Testis (tissue), 2 donors: ENCODE measurements at regions not wholly inside any gene's neighbourhood (a gene's known extent, or its start where the extent isn't known, plus 50 kb on each side); places are given as distances from the start of the nearest gene placed in this dataset.

ENCODE experiments used
- POLR2A ChIP-seq: fragments of 450-650 bp; IDR thresholded peaks from one replicate; pipeline ENCODE4 v1.6.1; 2017; ENCODE audit warnings: antibody characterized with exemption, mild to moderate bottlenecking, moderate library complexity
- TF ChIP-seq, protein P1 (sequence below), 3 experiments: fragments of 450-650 bp in 2 of 3; fragments of 200-600 bp in 1 of 3; sonication (generic) in 1 of 3; IDR thresholded peaks; one replicate each; pipeline ENCODE4 v1.5.1; 2016 to 2019; ENCODE audit warnings: antibody characterized with exemption in 3 of 3, mild to moderate bottlenecking in 2 of 3, moderate library complexity in 1 of 3

- TF ChIP-seq, protein P1, sequence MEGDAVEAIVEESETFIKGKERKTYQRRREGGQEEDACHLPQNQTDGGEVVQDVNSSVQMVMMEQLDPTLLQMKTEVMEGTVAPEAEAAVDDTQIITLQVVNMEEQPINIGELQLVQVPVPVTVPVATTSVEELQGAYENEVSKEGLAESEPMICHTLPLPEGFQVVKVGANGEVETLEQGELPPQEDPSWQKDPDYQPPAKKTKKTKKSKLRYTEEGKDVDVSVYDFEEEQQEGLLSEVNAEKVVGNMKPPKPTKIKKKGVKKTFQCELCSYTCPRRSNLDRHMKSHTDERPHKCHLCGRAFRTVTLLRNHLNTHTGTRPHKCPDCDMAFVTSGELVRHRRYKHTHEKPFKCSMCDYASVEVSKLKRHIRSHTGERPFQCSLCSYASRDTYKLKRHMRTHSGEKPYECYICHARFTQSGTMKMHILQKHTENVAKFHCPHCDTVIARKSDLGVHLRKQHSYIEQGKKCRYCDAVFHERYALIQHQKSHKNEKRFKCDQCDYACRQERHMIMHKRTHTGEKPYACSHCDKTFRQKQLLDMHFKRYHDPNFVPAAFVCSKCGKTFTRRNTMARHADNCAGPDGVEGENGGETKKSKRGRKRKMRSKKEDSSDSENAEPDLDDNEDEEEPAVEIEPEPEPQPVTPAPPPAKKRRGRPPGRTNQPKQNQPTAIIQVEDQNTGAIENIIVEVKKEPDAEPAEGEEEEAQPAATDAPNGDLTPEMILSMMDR (IDR thresholded peaks at IDR 0.05), result no peak
- no peak for TF ChIP-seq POLR2A
Measured at GRCh38 chrX:44401151-44401550, 57.7 kb upstream of the EFHC2 start.
